ENCODE measurements at regions not wholly inside any gene's neighbourhood (a gene's known extent, or its start where the extent isn't known, plus 50 kb on each side); places are given as distances from the start of the nearest gene placed in this dataset.
"Not testable (repeated sequence)": the region's sequence is repeated elsewhere in the genome, so short reads cannot be mapped to it uniquely, and the experiment has no call there.

- no peak for TF ChIP-seq CTCF (IDR thresholded peaks at IDR 0.05; ENCODE audit: low read depth, low read length)
- H3K9me3 ChIP-seq, result no peaks in the 10 kb centered on the region
- no peaks in the 10 kb centered on the region for H3K27me3 ChIP-seq
- H3K4me1 ChIP-seq, result no peaks in the 10 kb centered on the region
- H3K36me3 ChIP-seq, result no peaks in the 10 kb centered on the region
- H3K4me3 ChIP-seq (ENCODE audit: low read depth, low read length), result no peak overlapping the region
- no peak for DNase-seq
These were observed 1679.0 kb downstream of the SUCLG1 start for GRCh38 chr2:82780050-82780449.

DNA sequence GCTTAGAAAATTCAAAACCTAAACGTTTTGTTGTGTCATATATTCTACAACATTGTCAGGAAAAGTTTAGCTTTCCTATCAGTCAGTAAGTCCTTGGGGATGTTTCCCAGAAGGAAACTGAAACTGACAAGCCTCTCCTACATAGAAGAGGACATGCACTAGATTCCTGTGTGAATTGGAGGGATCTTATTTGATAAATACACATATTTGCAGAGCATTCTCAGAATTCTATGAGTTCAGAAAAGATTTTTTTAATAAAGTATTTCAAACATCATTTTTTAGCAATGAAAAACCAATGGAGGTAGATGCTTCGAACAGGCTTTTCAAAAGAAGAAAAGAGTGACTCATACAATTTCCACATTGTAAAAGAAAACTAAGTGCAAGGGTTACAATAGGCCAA, 1706.7 kb downstream of the SUCLG1 start:
- Histone ChIP-seq H3K4me3 (ENCODE audit: low read depth, low read length) (no peak overlapping the region), H3K9me3 (no peaks in the 10 kb centered on the region)
- TF ChIP-seq CTCF (IDR thresholded peaks at IDR 0.05; ENCODE audit: low read depth, low read length), result no peak

DNA sequence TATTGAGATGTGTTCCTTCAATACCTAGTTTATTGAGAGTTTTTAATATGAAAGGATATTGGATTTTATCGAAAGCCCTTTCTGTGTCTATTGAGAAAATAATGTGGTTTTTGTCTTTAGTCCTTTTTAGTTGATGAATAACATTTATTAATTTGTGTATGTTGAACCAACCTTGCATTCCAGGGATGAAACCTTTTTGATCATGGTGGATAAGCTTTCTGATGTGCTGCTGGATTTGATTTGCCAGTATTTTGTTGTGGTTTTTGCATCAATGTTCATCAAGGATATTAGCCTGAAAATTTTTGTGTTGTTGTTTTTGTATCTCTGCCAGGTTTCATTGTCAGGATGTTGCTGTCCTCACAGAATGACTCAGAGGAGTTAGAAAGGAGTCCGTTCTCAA, 1710.4 kb downstream of the SUCLG1 start:
- no peaks in the 10 kb centered on the region for H3K9me3 ChIP-seq
- no peaks in the 10 kb centered on the region for H3K27me3 ChIP-seq
- no peak for DNase-seq
- no peaks in the 10 kb centered on the region for H3K4me1 ChIP-seq
- TF ChIP-seq CTCF (IDR thresholded peaks at IDR 0.05; ENCODE audit: low read depth, low read length), result no peak
- no peak overlapping the region for H3K4me3 ChIP-seq (ENCODE audit: low read depth, low read length)
- H3K36me3 ChIP-seq, result no peaks in the 10 kb centered on the region

More for the DNA sequence above, 1706.7 kb downstream of the SUCLG1 start:
- Histone ChIP-seq H3K27me3 (no peaks in the 10 kb centered on the region), H3K36me3 (no peaks in the 10 kb centered on the region), H3K4me1 (no peaks in the 10 kb centered on the region)
- no peak for DNase-seq

GRCh38 chr2:82740527-82740926, 1718.6 kb downstream of the SUCLG1 start:
- Histone ChIP-seq H3K4me1 (no peaks in the 10 kb centered on the region), H3K36me3 (no peaks in the 10 kb centered on the region), H3K4me3 (ENCODE audit: low read depth, low read length) (no peak overlapping the region), H3K27me3 (no peaks in the 10 kb centered on the region), H3K9me3 (no peaks in the 10 kb centered on the region)
- no peak for DNase-seq
- no peak for TF ChIP-seq CTCF (IDR thresholded peaks at IDR 0.05; ENCODE audit: low read depth, low read length)

GRCh38 chr2:82737965-82738364, 1721.1 kb downstream of the SUCLG1 start:
- H3K27me3 ChIP-seq; H3K4me1 ChIP-seq; DNase-seq; H3K9me3 ChIP-seq; H3K4me3 ChIP-seq (ENCODE audit: low read depth, low read length); H3K36me3 ChIP-seq: not testable (repeated sequence)

- no peak overlapping the region for H3K4me3 ChIP-seq (ENCODE audit: low read depth, low read length)
- H3K36me3 ChIP-seq, result no peaks in the 10 kb centered on the region
- no peaks in the 10 kb centered on the region for H3K9me3 ChIP-seq
- no peaks in the 10 kb centered on the region for H3K4me1 ChIP-seq
- no peaks in the 10 kb centered on the region for H3K27me3 ChIP-seq
- TF ChIP-seq CTCF (IDR thresholded peaks at IDR 0.05; ENCODE audit: low read depth, low read length), result no peak
- no peak for DNase-seq
These were observed 1723.7 kb downstream of the SUCLG1 start for GRCh38 chr2:82735336-82735735.

DNA sequence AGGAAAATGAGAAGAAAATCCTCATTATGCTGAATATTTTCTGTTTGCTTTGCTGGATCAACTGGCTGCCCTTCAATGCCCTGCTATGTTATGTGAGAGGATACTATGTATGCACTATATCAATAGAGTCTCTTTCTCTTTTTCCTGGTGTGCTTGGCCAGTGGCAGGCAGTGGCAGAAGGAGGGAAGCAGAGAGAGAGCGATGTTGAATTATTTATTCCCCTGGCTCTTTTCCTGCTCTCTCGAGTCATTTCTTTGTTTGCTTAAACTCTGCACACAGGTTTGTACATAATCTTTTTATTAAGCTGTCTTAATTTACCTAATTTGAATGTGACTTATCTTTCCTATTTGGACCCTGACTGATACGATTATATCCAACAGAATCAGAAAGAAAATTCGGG, 1727.3 kb downstream of the SUCLG1 start:
- Histone ChIP-seq H3K27me3 (no peaks in the 10 kb centered on the region), H3K36me3 (no peaks in the 10 kb centered on the region), H3K9me3 (no peaks in the 10 kb centered on the region), H3K4me1 (no peaks in the 10 kb centered on the region), H3K4me3 (ENCODE audit: low read depth, low read length) (no peak overlapping the region)
- no peak for DNase-seq
- no peak for TF ChIP-seq CTCF (IDR thresholded peaks at IDR 0.05; ENCODE audit: low read depth, low read length)
